HG03378 (cell line): ENCODE measurements at regions not wholly inside any gene's neighbourhood (a gene's known extent, or its start where the extent isn't known, plus 50 kb on each side); places are given as distances from the start of the nearest gene placed in this dataset.
"Not testable (repeated sequence)": the region's sequence is repeated elsewhere in the genome, so short reads cannot be mapped to it uniquely, and the experiment has no call there.

ENCODE experiments used
- ATAC-seq: cut with Tn5 transposase; IDR thresholded peaks from one replicate; pipeline ENCODE4 v1.9.1; 2021; ENCODE audit warnings: mild to moderate bottlenecking, moderate library complexity; ENCODE audit not compliant: unreplicated experiment

- ATAC-seq: no peak
These were observed 105.9 kb downstream of the IL12A start for GRCh38 chr3:160094562-160094961.

- no peak for ATAC-seq
These were observed 108.8 kb downstream of the IL12A start for GRCh38 chr3:160097478-160097877.

GRCh38 chr3:160098261-160098908 is 109.8 kb downstream of the IL12A start:
- no peak for ATAC-seq

- ATAC-seq: no peak
These were observed 110.4 kb downstream of the IL12A start for GRCh38 chr3:160098926-160099626.

GRCh38 chr3:160099834-160100233 is 111.2 kb downstream of the IL12A start:
- peak; percentile 65 for ATAC-seq

GRCh38 chr3:160100610-160101009 is 112.0 kb downstream of the IL12A start:
- no peak for ATAC-seq

GRCh38 chr3:160102001-160102400 is 113.4 kb downstream of the IL12A start:
- not testable (repeated sequence) for ATAC-seq

GRCh38 chr3:160103397-160103796 is 114.8 kb downstream of the IL12A start:
- no peak for ATAC-seq

GRCh38 chr3:160105907-160106584 is 117.4 kb downstream of the IL12A start:
- peak; percentile 55 for ATAC-seq

GRCh38 chr3:160106905-160107861 is 118.0 kb upstream of the C3orf80 start:
- ATAC-seq: no peak

GRCh38 chr3:160108362-160108761 is 116.9 kb upstream of the C3orf80 start:
- no peak for ATAC-seq

- ATAC-seq: no peak
These were observed 112.7 kb upstream of the C3orf80 start for GRCh38 chr3:160112481-160112880.

GRCh38 chr3:160112996-160113395 is 112.2 kb upstream of the C3orf80 start:
- no peak for ATAC-seq

- no peak for ATAC-seq
These were observed 110.7 kb upstream of the C3orf80 start for GRCh38 chr3:160114355-160114995.

GRCh38 chr3:160115387-160115786 is 109.8 kb upstream of the C3orf80 start:
- ATAC-seq: no peak

- ATAC-seq: no peak
These were observed 101.0 kb upstream of the C3orf80 start for GRCh38 chr3:160124224-160124623.

- no peak for ATAC-seq
These were observed 100.0 kb upstream of the C3orf80 start for GRCh38 chr3:160125258-160125657.

- ATAC-seq: no peak
These were observed 99.2 kb upstream of the C3orf80 start for GRCh38 chr3:160126051-160126450.

- ATAC-seq: no peak
These were observed 98.5 kb upstream of the C3orf80 start for GRCh38 chr3:160126761-160127160.

GRCh38 chr3:160127308-160127707 is 97.9 kb upstream of the C3orf80 start:
- no peak for ATAC-seq
